ENCODE measurements at regions not wholly inside any gene's neighbourhood (a gene's known extent, or its start where the extent isn't known, plus 50 kb on each side); places are given as distances from the start of the nearest gene placed in this dataset.

GRCh38 chr4:14916554-14917297 lies 85.6 kb upstream of the CPEB2 start:
- TF ChIP-seq CTCF (IDR thresholded peaks at IDR 0.05) (no peak), POLR2AphosphoS5 (IDR thresholded peaks at IDR 0.05) (no peak), EP300 (IDR thresholded peaks at IDR 0.05) (no peak)
